Activated T-cell treated with anti-CD3 and anti-CD28 coated beads, Interleukin-2, amount 50 U/mL, for 72 hours (primary cell): ENCODE measurements at regions not wholly inside any gene's neighbourhood (a gene's known extent, or its start where the extent isn't known, plus 50 kb on each side); places are given as distances from the start of the nearest gene placed in this dataset.

Experiments
- ATAC-seq, 2 donors: fragments of 150-1000 bp; cut with Tn5 transposase; replicated peaks in 1 of 2; 2 replicates each; pipeline ENCODE4 v1.10.0; 2021; ENCODE audit warnings: moderate library complexity in 2 of 2, mild to moderate bottlenecking in 1 of 2
- DNase-seq, 2 donors: peaks; one replicate each; pipeline ENCODE4 v3.0.0; 2021 to 2022; ENCODE audit warnings: mixed read lengths in 1 of 2
- H3K27ac Mint-ChIP-seq: one replicate; pipeline ENCODE4 v1.8.0; 2022; ENCODE audit warnings: mild to moderate bottlenecking, moderate library complexity, mixed read lengths
- H3K27me3 Mint-ChIP-seq: one replicate; pipeline ENCODE4 v1.8.0; 2022; ENCODE audit warnings: low read depth, mixed read lengths
- H3K36me3 Mint-ChIP-seq, 2 donors: one replicate each; pipeline ENCODE4 v1.8.0; 2022; ENCODE audit warnings: mixed read lengths in 2 of 2, mild to moderate bottlenecking in 1 of 2; ENCODE audit not compliant: insufficient read depth in 2 of 2
- H3K4me1 Mint-ChIP-seq: one replicate; pipeline ENCODE4 v1.8.0; 2022; ENCODE audit warnings: low read depth, mixed read lengths
- H3K4me3 Mint-ChIP-seq, 2 donors: one replicate each; pipeline ENCODE4 v1.8.0; 2022; ENCODE audit warnings: mild to moderate bottlenecking in 2 of 2, mixed read lengths in 2 of 2, moderate library complexity in 2 of 2
- H3K9me3 Mint-ChIP-seq, 2 donors: one replicate each; pipeline ENCODE4 v1.8.0; 2022; ENCODE audit warnings: mixed read lengths in 2 of 2

DNA sequence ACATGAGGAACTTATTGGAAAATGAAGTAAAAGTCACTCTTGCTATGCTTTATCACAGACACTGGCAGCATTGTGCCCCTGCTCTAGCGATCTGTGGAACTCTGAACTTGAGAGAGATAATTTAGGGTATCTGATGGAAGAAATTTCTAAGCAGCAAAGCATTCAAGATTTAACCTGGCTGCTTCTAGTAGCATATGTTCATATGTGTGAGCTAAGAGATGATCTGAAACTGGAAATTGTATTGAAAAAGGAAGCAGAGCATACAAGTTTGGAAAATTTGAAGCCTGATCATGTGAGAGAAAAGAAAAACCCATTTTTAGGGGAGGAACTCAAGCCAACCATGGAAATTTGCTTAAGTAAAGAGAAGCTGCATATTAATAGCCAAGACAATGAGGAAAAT, 657.7 kb downstream of the TRAM1L1 start:
- Mint-ChIP-seq H3K4me3 (no peak overlapping the region), H3K27ac (no peak overlapping the region), H3K36me3 (peaks cover 0 to 6% of the 10 kb centered on the region in 2 donors), H3K9me3 (peaks cover 5 to 12% of the 10 kb centered on the region in 2 donors), H3K27me3 (no peaks in the 10 kb centered on the region), H3K4me1 (no peaks in the 10 kb centered on the region)
- ATAC-seq (no peak), DNase-seq (no peak)

- H3K4me1 Mint-ChIP-seq = no peaks in the 10 kb centered on the region
- no peaks in the 10 kb centered on the region for H3K36me3 Mint-ChIP-seq
- DNase-seq = no peak
- H3K27me3 Mint-ChIP-seq = no peaks in the 10 kb centered on the region
- no peak overlapping the region for H3K27ac Mint-ChIP-seq
- H3K4me3 Mint-ChIP-seq = no peak overlapping the region
- peaks cover 2 to 4% of the 10 kb centered on the region in 2 donors for H3K9me3 Mint-ChIP-seq
- ATAC-seq = no peak
Observed at GRCh38 chr4:116413222-116413621, 672.2 kb downstream of the TRAM1L1 start.

DNA sequence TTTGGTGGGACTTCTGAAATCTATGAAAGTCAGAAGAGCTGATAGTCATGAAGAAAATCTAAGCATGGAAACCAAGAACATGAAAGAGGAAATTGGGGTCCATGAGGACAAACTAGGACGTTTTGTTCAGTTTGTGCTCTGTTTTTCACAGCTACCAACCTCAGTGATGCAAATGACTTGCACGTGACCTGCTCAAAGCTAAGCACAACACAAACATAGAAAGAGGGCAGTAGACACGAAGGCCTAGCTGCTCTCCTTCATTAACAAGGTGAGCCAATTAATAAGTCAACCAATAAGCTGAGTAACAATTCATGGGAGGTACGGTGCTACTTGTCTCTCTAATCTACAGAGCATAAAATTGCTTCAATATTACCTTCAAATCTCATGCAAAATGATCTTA, 684.1 kb downstream of the TRAM1L1 start:
- no peaks in the 10 kb centered on the region for H3K27me3 Mint-ChIP-seq
- H3K9me3 Mint-ChIP-seq = peaks cover 0 to 2% of the 10 kb centered on the region in 2 donors
- no peaks in the 10 kb centered on the region for H3K36me3 Mint-ChIP-seq
- H3K4me3 Mint-ChIP-seq = no peak overlapping the region
- H3K27ac Mint-ChIP-seq = no peak overlapping the region
- no peaks in the 10 kb centered on the region for H3K4me1 Mint-ChIP-seq
- no peak for ATAC-seq
- DNase-seq = no peak

DNA sequence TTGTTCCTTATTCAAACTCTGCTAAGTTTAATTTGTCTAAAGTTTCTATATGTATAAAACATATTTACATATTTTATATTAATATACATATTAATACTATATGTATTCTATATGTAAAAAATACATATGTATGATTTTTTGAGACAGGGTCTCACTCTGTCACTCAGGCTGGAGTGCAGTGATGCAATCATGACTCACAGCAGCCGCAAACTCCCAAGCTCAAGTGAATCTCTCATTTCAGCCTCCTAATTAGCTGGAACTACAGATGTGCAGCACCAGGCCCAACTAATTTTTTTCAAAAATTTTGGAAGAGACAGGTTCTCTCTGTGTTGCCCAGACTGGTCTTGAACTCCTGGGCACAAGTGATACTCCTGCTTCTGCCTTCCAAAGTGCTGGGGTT, 684.9 kb downstream of the TRAM1L1 start:
- H3K27me3 Mint-ChIP-seq = no peaks in the 10 kb centered on the region
- H3K4me1 Mint-ChIP-seq = no peaks in the 10 kb centered on the region
- H3K36me3 Mint-ChIP-seq = no peaks in the 10 kb centered on the region
- no peak overlapping the region for H3K4me3 Mint-ChIP-seq
- H3K27ac Mint-ChIP-seq = no peak overlapping the region
- no peak for DNase-seq
- no peak for ATAC-seq
- H3K9me3 Mint-ChIP-seq = peaks cover 0 to 2% of the 10 kb centered on the region in 2 donors

DNA sequence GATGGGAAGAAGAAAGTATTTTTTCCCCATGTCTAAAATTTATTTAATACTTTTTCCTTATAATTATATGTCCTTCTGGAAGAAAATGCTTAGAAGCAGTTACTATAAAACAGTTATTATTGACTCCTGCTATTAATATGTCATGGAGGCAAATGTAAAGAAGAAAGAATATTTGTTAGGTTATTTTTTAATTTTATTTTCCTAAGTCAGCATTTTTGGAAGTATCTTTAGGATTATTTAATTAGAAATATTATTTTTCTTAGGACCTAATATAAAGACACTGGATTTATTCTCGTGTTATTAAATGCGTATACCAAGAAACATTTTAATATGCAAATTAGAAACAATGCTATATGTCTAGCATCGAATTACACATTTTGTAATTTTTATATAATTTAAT, 687.7 kb downstream of the TRAM1L1 start:
- no peaks in the 10 kb centered on the region for H3K36me3 Mint-ChIP-seq
- no peak overlapping the region for H3K27ac Mint-ChIP-seq
- no peak for DNase-seq
- H3K27me3 Mint-ChIP-seq = no peaks in the 10 kb centered on the region
- H3K4me3 Mint-ChIP-seq = no peak overlapping the region
- peaks cover 0 to 2% of the 10 kb centered on the region in 2 donors for H3K9me3 Mint-ChIP-seq
- ATAC-seq = no peak
- no peaks in the 10 kb centered on the region for H3K4me1 Mint-ChIP-seq

GRCh38 chr4:116397291-116397690, 688.1 kb downstream of the TRAM1L1 start:
- DNase-seq (no peak), ATAC-seq (no peak)
- H3K27me3 Mint-ChIP-seq = no peaks in the 10 kb centered on the region
- H3K4me3 Mint-ChIP-seq = no peak overlapping the region
- H3K9me3 Mint-ChIP-seq = no peaks in the 10 kb centered on the region
- no peak overlapping the region for H3K27ac Mint-ChIP-seq
- no peaks in the 10 kb centered on the region for H3K36me3 Mint-ChIP-seq
- H3K4me1 Mint-ChIP-seq = no peaks in the 10 kb centered on the region

DNA sequence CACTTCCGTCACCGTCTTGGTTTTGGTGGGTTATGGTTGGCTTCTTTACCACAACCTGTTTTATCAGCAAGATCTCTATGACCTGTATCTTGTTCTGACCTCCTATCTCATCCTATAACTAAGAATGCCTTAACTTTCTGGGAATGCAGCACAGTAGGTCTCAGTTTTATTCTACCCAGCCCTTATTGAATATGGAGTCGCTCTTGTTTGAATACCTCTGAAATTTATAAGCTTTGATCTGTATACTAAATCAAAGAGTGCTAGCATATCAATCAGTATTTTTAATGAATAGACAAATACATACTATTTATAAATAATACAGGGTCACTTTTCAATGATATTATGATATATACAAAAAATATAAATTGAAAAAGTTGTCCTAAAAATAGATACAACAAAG, 690.0 kb downstream of the TRAM1L1 start:
- DNase-seq = no peak
- H3K9me3 Mint-ChIP-seq = no peaks in the 10 kb centered on the region
- no peaks in the 10 kb centered on the region for H3K36me3 Mint-ChIP-seq
- ATAC-seq = no peak
- no peaks in the 10 kb centered on the region for H3K27me3 Mint-ChIP-seq
- no peak overlapping the region for H3K27ac Mint-ChIP-seq
- no peaks in the 10 kb centered on the region for H3K4me1 Mint-ChIP-seq
- H3K4me3 Mint-ChIP-seq = no peak overlapping the region

GRCh38 chr4:116391020-116391419, 694.4 kb downstream of the TRAM1L1 start:
- H3K27me3 Mint-ChIP-seq = no peaks in the 10 kb centered on the region
- H3K27ac Mint-ChIP-seq = no peak overlapping the region
- no peaks in the 10 kb centered on the region for H3K4me1 Mint-ChIP-seq
- peaks cover 1 to 8% of the 10 kb centered on the region in 2 donors for H3K9me3 Mint-ChIP-seq
- H3K4me3 Mint-ChIP-seq = no peak overlapping the region
- ATAC-seq (no peak), DNase-seq (no peak)
- H3K36me3 Mint-ChIP-seq = no peaks in the 10 kb centered on the region

- Mint-ChIP-seq H3K27ac (no peak overlapping the region), H3K4me1 (no peaks in the 10 kb centered on the region), H3K9me3 (peaks cover 1 to 8% of the 10 kb centered on the region in 2 donors), H3K4me3 (no peak overlapping the region), H3K27me3 (no peaks in the 10 kb centered on the region), H3K36me3 (no peaks in the 10 kb centered on the region)
- no peak for ATAC-seq
- DNase-seq = no peak
Observed at GRCh38 chr4:116389139-116389538, 696.2 kb downstream of the TRAM1L1 start.

DNA sequence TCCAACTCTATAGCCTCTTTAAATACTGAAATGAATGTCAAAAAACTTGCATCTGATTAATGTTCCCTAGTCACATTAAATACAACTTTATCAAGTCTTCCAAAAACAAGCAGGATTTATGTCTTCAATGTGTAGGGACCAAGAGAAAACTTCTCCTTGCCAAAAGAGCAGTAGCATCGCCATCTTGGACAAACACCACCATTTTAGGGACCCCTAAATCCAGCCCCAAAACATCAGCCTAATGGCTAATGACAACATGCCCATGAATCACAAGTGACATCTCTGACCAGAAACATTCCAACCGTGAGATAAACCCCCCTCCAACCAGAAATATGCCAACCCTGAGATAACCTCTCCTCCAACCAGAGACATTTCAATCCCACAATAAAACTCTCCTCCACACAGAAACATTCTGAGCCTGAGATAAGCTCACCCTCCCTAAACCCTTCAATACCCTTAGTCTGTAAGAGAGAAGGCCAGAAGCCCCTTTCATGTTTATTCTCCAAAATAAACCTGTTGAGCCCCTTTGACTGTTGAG, 697.4 kb downstream of the TRAM1L1 start:
- no peak overlapping the region for H3K4me3 Mint-ChIP-seq
- DNase-seq (no peak), ATAC-seq (no peak)
- H3K4me1 Mint-ChIP-seq = no peaks in the 10 kb centered on the region
- H3K27ac Mint-ChIP-seq = no peak overlapping the region
- peaks cover 1 to 8% of the 10 kb centered on the region in 2 donors for H3K9me3 Mint-ChIP-seq
- no peaks in the 10 kb centered on the region for H3K27me3 Mint-ChIP-seq
- no peaks in the 10 kb centered on the region for H3K36me3 Mint-ChIP-seq

DNA sequence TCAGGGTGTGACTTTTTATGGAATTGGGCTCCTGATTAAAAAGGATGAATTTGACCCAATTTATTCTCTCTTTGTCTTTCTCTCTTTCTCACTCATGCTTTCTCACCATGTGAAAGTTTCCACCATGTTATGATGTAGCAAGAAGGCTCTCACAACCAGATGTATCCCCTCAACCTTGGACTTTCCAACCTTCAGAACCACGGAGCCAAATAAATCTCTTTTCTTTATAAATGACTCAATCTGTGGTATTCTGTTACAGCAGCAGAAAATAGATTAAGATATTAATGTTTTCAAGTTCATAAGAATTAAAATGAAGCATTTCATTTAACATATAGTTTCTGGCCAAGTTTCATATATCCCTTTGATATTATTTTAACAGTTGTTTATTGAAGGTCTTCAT, 698.5 kb downstream of the TRAM1L1 start:
- Mint-ChIP-seq H3K4me1 (no peaks in the 10 kb centered on the region), H3K36me3 (no peaks in the 10 kb centered on the region), H3K27ac (no peak overlapping the region), H3K9me3 (peaks cover 1 to 8% of the 10 kb centered on the region in 2 donors), H3K27me3 (no peaks in the 10 kb centered on the region), H3K4me3 (no peak overlapping the region)
- ATAC-seq (no peak), DNase-seq (no peak)

DNA sequence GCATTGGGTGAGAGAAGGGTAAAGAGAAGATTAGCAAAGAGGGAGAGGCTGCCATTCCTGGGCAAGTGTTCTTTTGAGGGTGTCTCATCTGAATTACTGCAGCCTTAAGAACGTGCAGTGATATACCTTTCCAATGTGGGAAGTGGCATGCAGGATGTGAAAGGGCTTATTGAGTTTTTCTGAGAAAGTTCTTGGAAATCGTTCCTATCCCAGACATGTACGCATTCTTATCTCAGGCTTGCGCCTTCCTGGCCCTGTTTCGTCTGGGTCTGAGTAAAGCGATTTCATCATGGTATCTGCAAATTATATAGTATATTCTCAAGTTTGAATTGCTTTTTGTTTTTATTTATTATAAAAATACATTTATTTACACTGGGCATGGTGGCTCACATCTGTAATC, 699.8 kb downstream of the TRAM1L1 start:
- DNase-seq = no peak
- Mint-ChIP-seq H3K27me3 (no peaks in the 10 kb centered on the region), H3K4me3 (no peak overlapping the region), H3K9me3 (peaks cover 1 to 8% of the 10 kb centered on the region in 2 donors), H3K4me1 (no peaks in the 10 kb centered on the region), H3K36me3 (no peaks in the 10 kb centered on the region), H3K27ac (no peak overlapping the region)
- ATAC-seq = no peak

- H3K27me3 Mint-ChIP-seq = no peaks in the 10 kb centered on the region
- no peaks in the 10 kb centered on the region for H3K36me3 Mint-ChIP-seq
- no peak overlapping the region for H3K4me3 Mint-ChIP-seq
- no peak for ATAC-seq
- H3K27ac Mint-ChIP-seq = no peak overlapping the region
- H3K4me1 Mint-ChIP-seq = no peaks in the 10 kb centered on the region
- H3K9me3 Mint-ChIP-seq = no peaks in the 10 kb centered on the region
- no peak for DNase-seq
Observed at GRCh38 chr4:116374815-116375214, 710.6 kb downstream of the TRAM1L1 start.

DNA sequence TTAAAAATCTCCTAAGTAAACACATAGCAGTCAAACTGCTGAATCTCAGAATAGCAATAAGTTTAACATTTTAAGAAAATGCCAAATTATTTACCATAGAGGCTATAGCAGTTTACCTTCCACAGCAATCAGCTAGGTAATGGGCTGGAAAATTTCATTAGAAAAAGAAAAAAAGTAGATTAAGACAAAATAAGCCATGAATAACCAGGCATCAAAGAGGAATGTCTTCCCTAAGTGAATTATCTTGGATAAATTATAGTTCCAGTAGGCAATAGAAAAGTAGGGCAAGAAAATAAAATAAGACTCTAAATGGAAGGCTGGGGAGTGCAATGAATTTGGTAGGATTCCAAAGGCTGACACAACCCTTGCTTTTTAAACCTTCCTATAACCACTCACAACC, 722.8 kb downstream of the TRAM1L1 start:
- no peak for DNase-seq
- no peak for ATAC-seq
- no peaks in the 10 kb centered on the region for H3K36me3 Mint-ChIP-seq
- no peaks in the 10 kb centered on the region for H3K4me1 Mint-ChIP-seq
- no peaks in the 10 kb centered on the region for H3K27me3 Mint-ChIP-seq
- no peak overlapping the region for H3K4me3 Mint-ChIP-seq
- no peak overlapping the region for H3K27ac Mint-ChIP-seq
- no peaks in the 10 kb centered on the region for H3K9me3 Mint-ChIP-seq
